ENCODE measurements at regions not wholly inside any gene's neighbourhood (a gene's known extent, or its start where the extent isn't known, plus 50 kb on each side); places are given as distances from the start of the nearest gene placed in this dataset. TPM values are rescaled to one million over a fixed set of nuclear protein-coding genes. Genes with fewer than 3 reads are reported as not detected.
"Not testable (repeated sequence)": the region's sequence is repeated elsewhere in the genome, so short reads cannot be mapped to it uniquely, and the experiment has no call there.

GRCh38 chr10:33009244-33010131, 51.5 kb upstream of the ITGB1 start:
- Histone ChIP-seq H3K4me1 (peaks cover 13% of the 10 kb centered on the region), H3K36me3 (replicated peaks in 1 of 2; ENCODE audit: insufficient read depth in 1 of 2, low read depth in 2 of 2) (no peaks in the 10 kb centered on the region), H3K27ac (peak overlapping the region in 2 of 4 donors; percentile 59 to 64), H3K4me3 (no peak overlapping the region), H3K9me3 (no peaks in the 10 kb centered on the region), H3K27me3 (no peaks in the 10 kb centered on the region)
- WGBS, 2 donors: 36 to 40% methylated on average over 5 of the region's 5 CpGs
- no peak for TF ChIP-seq POLR2A (IDR thresholded peaks at IDR 0.05)
- no peak for TF ChIP-seq CTCF (IDR thresholded peaks at IDR 0.05)
- intact Hi-C loops (cut with DNase I): loop anchor here (5.0 kb wide), 1 partner anchor 217 kb away; no protein-coding TSS in a partner anchor
- ATAC-seq: no peak
- no peak for DNase-seq

GRCh38 chr10:33008499-33009243, 50.6 kb upstream of the ITGB1 start:
- Histone ChIP-seq H3K36me3 (replicated peaks in 1 of 2; ENCODE audit: insufficient read depth in 1 of 2, low read depth in 2 of 2) (no peaks in the 10 kb centered on the region), H3K4me1 (peaks cover 13% of the 10 kb centered on the region), H3K27ac (peak overlapping the region in 1 of 4 donors; percentile 64), H3K9me3 (no peaks in the 10 kb centered on the region), H3K4me3 (no peak overlapping the region), H3K27me3 (no peaks in the 10 kb centered on the region)
- ATAC-seq (peak; percentile 66), DNase-seq (peak; percentile 73 to 81 (median 78))
- peak; percentile 92 to 99 (median 98) for TF ChIP-seq CTCF (IDR thresholded peaks at IDR 0.05)
- TF ChIP-seq POLR2A (IDR thresholded peaks at IDR 0.05): no peak
- intact Hi-C loops (cut with DNase I): no loop called here
- WGBS, 2 donors: 11 to 12% methylated on average over 9 of the region's 9 CpGs

GRCh38 chr10:33007731-33008381, 49.8 kb upstream of the ITGB1 start:
- H3K27ac ChIP-seq; H3K27me3 ChIP-seq; H3K9me3 ChIP-seq; H3K36me3 ChIP-seq (replicated peaks in 1 of 2; ENCODE audit: insufficient read depth in 1 of 2, low read depth in 2 of 2); ATAC-seq; intact Hi-C loops (cut with DNase I); H3K4me3 ChIP-seq; DNase-seq: not testable (repeated sequence)
- H3K4me1 ChIP-seq: peaks cover 13% of the 10 kb centered on the region
- WGBS, 2 donors: 90 to 93% methylated on average over 9 of the region's 9 CpGs

Small RNAs in the stretch of these regions (small RNA-seq; reads per million reads assigned to genes)
- gene AL365203.1 (not detected), gene MTND4LP11 (not detected), gene RN7SL847P (not detected)
